ENCODE measurements at regions not wholly inside any gene's neighbourhood (a gene's known extent, or its start where the extent isn't known, plus 50 kb on each side); places are given as distances from the start of the nearest gene placed in this dataset.

GRCh38 chr21:16409352-16409751 is 679.6 kb downstream of the USP25 start:
- H4K20me1 ChIP-seq (ENCODE audit: insufficient read depth): no peaks in the 10 kb centered on the region
- no peak overlapping the region for H3K4me3 ChIP-seq
- DNase-seq: no peak
- no peak overlapping the region for H3K9ac ChIP-seq
- 0 out of 2 replicates have a peak, but pooled peaks cover 11% of the 10 kb centered on the region for H3F3A ChIP-seq (ENCODE audit: insufficient read depth)
- no peaks in the 10 kb centered on the region for H3K9me2 ChIP-seq (ENCODE audit: insufficient read depth)
- H3K27ac ChIP-seq: no peak overlapping the region
- TF ChIP-seq EZH2 (IDR thresholded peaks at IDR 0.05; ENCODE audit: insufficient read depth, poor library complexity, severe bottlenecking): no peak
- TF ChIP-seq EZH2phosphoT487 (IDR thresholded peaks at IDR 0.05; ENCODE audit: insufficient read depth, low read depth): no peak
- no peaks in the 10 kb centered on the region for H3K27me3 ChIP-seq (replicated peaks; ENCODE audit: insufficient read depth)
- in situ Hi-C loops (cut with MboI): no loop called here
- H3K9me3 ChIP-seq (ENCODE audit: low read depth): no peaks in the 10 kb centered on the region
- WGBS, 2 experiments (ENCODE audit: low coverage in 1 of 2, low lambda C conversion rate in 2 of 2, missing lambda C conversion rate in 2 of 2): 93 to 94% methylated on average over 2 of the region's 2 CpGs
- H3K4me1 ChIP-seq (ENCODE audit: insufficient read depth): peaks cover 9% of the 10 kb centered on the region
- H3K79me2 ChIP-seq (ENCODE audit: insufficient read depth): peaks cover 19% of the 10 kb centered on the region
- H3K36me3 ChIP-seq (ENCODE audit: low read depth): no peaks in the 10 kb centered on the region
- no peak overlapping the region for H2AFZ ChIP-seq
- H3K4me2 ChIP-seq (ENCODE audit: unreplicated experiment): no peak overlapping the region

- TF ChIP-seq EZH2phosphoT487 (IDR thresholded peaks at IDR 0.05; ENCODE audit: insufficient read depth, low read depth): no peak
- no peak for TF ChIP-seq EZH2 (IDR thresholded peaks at IDR 0.05; ENCODE audit: insufficient read depth, poor library complexity, severe bottlenecking)
- Histone ChIP-seq H3K9ac (peak overlapping the region; percentile 23; the same call in 1 of the 2 replicates), H2AFZ (peak overlapping the region; percentile 41), H3K4me2 (ENCODE audit: unreplicated experiment) (peak overlapping the region; percentile 49), H3K4me3 (peak overlapping the region; percentile 14; the same call in 1 of the 2 replicates), H3K36me3 (ENCODE audit: low read depth) (no peaks in the 10 kb centered on the region), H4K20me1 (ENCODE audit: insufficient read depth) (no peaks in the 10 kb centered on the region), H3K4me1 (ENCODE audit: insufficient read depth) (no peaks in the 10 kb centered on the region), H3K79me2 (ENCODE audit: insufficient read depth) (peaks cover 49% of the 10 kb centered on the region), H3K9me3 (ENCODE audit: low read depth) (no peaks in the 10 kb centered on the region), H3K9me2 (ENCODE audit: insufficient read depth) (no peaks in the 10 kb centered on the region), H3F3A (ENCODE audit: insufficient read depth) (no peaks in the 10 kb centered on the region), H3K27ac (peak overlapping the region; percentile 8; the same call in 1 of the 2 replicates), H3K27me3 (replicated peaks; ENCODE audit: insufficient read depth) (no peaks in the 10 kb centered on the region)
- in situ Hi-C loops (cut with MboI): no loop called here
- 3 to 6% methylated on average over 2 of the region's 2 CpGs for WGBS, 2 experiments (ENCODE audit: low coverage in 1 of 2, low lambda C conversion rate in 2 of 2, missing lambda C conversion rate in 2 of 2)
- peak; percentile 49 for DNase-seq
Measured at GRCh38 chr21:16418226-16418625, 688.4 kb downstream of the USP25 start.

- no peak for DNase-seq
- H3F3A ChIP-seq (ENCODE audit: insufficient read depth): no peaks in the 10 kb centered on the region
- H3K4me1 ChIP-seq (ENCODE audit: insufficient read depth): no peaks in the 10 kb centered on the region
- H3K27ac ChIP-seq: peak overlapping the region; percentile 8; the same call in 1 of the 2 replicates
- peaks cover 45% of the 10 kb centered on the region for H3K79me2 ChIP-seq (ENCODE audit: insufficient read depth)
- H3K4me2 ChIP-seq (ENCODE audit: unreplicated experiment): peak overlapping the region; percentile 49
- peak overlapping the region; percentile 23; the same call in 1 of the 2 replicates for H3K9ac ChIP-seq
- no peaks in the 10 kb centered on the region for H3K27me3 ChIP-seq (replicated peaks; ENCODE audit: insufficient read depth)
- no peaks in the 10 kb centered on the region for H3K36me3 ChIP-seq (ENCODE audit: low read depth)
- in situ Hi-C loops (cut with MboI): no loop called here
- peak overlapping the region; percentile 41 for H2AFZ ChIP-seq
- H3K9me2 ChIP-seq (ENCODE audit: insufficient read depth): no peaks in the 10 kb centered on the region
- no peaks in the 10 kb centered on the region for H3K9me3 ChIP-seq (ENCODE audit: low read depth)
- no peak for TF ChIP-seq EZH2 (IDR thresholded peaks at IDR 0.05; ENCODE audit: insufficient read depth, poor library complexity, severe bottlenecking)
- TF ChIP-seq EZH2phosphoT487 (IDR thresholded peaks at IDR 0.05; ENCODE audit: insufficient read depth, low read depth): no peak
- peak overlapping the region; percentile 47; the same call in 1 of the 2 replicates for H3K4me3 ChIP-seq
- H4K20me1 ChIP-seq (ENCODE audit: insufficient read depth): no peaks in the 10 kb centered on the region
- WGBS, 2 experiments (ENCODE audit: low coverage in 1 of 2, low lambda C conversion rate in 2 of 2, missing lambda C conversion rate in 2 of 2): 75 to 79% methylated on average over 5 of the region's 5 CpGs
Measured at GRCh38 chr21:16418642-16419041, 688.9 kb downstream of the USP25 start.

- no peaks in the 10 kb centered on the region for H3K9me3 ChIP-seq (ENCODE audit: low read depth)
Measured at GRCh38 chr21:16419188-16419921, 689.6 kb downstream of the USP25 start.

More at GRCh38 chr21:16419188-16419921, 689.6 kb downstream of the USP25 start:
- Histone ChIP-seq H3K27ac (peak overlapping the region; percentile 18; the same call in 1 of the 2 replicates), H3K9me2 (ENCODE audit: insufficient read depth) (no peaks in the 10 kb centered on the region), H3K27me3 (replicated peaks; ENCODE audit: insufficient read depth) (no peaks in the 10 kb centered on the region), H3K4me1 (ENCODE audit: insufficient read depth) (no peaks in the 10 kb centered on the region), H2AFZ (peak overlapping the region; percentile 41), H3K36me3 (ENCODE audit: low read depth) (no peaks in the 10 kb centered on the region), H3K4me3 (peak overlapping the region; percentile 47), H4K20me1 (ENCODE audit: insufficient read depth) (no peaks in the 10 kb centered on the region), H3K4me2 (ENCODE audit: unreplicated experiment) (peak overlapping the region; percentile 49), H3K9ac (peak overlapping the region; percentile 20), H3F3A (ENCODE audit: insufficient read depth) (no peaks in the 10 kb centered on the region), H3K79me2 (ENCODE audit: insufficient read depth) (peaks cover 38% of the 10 kb centered on the region)
- in situ Hi-C loops (cut with MboI): no loop called here
- WGBS, 2 experiments (ENCODE audit: low coverage in 1 of 2, low lambda C conversion rate in 2 of 2, missing lambda C conversion rate in 2 of 2): 55 to 62% methylated on average over 14 of the region's 14 CpGs
- TF ChIP-seq EZH2phosphoT487 (IDR thresholded peaks at IDR 0.05; ENCODE audit: insufficient read depth, low read depth) (no peak), EZH2 (IDR thresholded peaks at IDR 0.05; ENCODE audit: insufficient read depth, poor library complexity, severe bottlenecking) (no peak)
- DNase-seq: peak; percentile 41

Measured in GM23248 (cell line).